ENCODE measurements at regions not wholly inside any gene's neighbourhood (a gene's known extent, or its start where the extent isn't known, plus 50 kb on each side); places are given as distances from the start of the nearest gene placed in this dataset.

DNA sequence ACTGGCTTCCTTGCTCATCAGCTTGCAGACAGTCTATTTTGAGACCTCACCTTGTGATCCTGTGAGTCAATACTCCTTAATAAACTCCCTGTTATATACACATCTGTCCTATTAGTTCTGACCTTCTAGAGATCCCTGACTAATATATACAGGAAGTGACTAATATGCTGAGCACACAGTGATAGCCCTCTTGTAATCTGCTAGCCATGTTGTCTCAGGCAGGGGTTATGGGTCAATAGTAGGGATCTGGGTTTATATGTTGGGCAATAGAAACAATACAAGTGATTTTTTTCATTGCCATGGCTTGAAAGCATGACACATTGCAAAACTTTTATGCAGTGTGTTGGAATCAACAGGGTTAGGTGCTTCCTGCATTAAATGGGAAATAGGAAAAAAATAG is 562.2 kb downstream of the GALC start:
- Mint-ChIP-seq H3K27ac (no peak overlapping the region), H3K9me3 (peaks cover 4% of the 10 kb centered on the region; the same call in 2 of the 3 replicates)

More for the DNA sequence above, 562.2 kb downstream of the GALC start:
- no peaks in the 10 kb centered on the region for H3K9me2 ChIP-seq (ENCODE audit: insufficient read depth)
- H3K27me3 ChIP-seq (ENCODE audit: insufficient read depth): no peaks in the 10 kb centered on the region
- no peaks in the 10 kb centered on the region for H3K79me2 ChIP-seq (replicated peaks; ENCODE audit: insufficient read depth)
- ATAC-seq: no peak
- no peaks in the 10 kb centered on the region for H3K36me3 ChIP-seq (ENCODE audit: insufficient read depth)
- peaks cover 4% of the 10 kb centered on the region; the same call in 1 of the 2 replicates for H3K4me1 ChIP-seq (ENCODE audit: insufficient read depth)
- Mint-ChIP-seq H3K4me1 (peaks cover 7% of the 10 kb centered on the region), H3K4me3 (no peak overlapping the region), H3K36me3 (ENCODE audit: low read depth) (no peaks in the 10 kb centered on the region), H3K27me3 (ENCODE audit: insufficient read depth, low read depth, poor library complexity) (peaks cover 1% of the 10 kb centered on the region)
- H4K20me1 ChIP-seq (replicated peaks; ENCODE audit: insufficient read depth): no peaks in the 10 kb centered on the region
- no peak overlapping the region for H3K27ac ChIP-seq (ENCODE audit: low read depth)
- H3K4me3 ChIP-seq: no peak overlapping the region
- DNase-seq (ENCODE audit: low spot score): no peak
- no peaks in the 10 kb centered on the region for H3F3A ChIP-seq (replicated peaks; ENCODE audit: low read depth)
- no peak overlapping the region for H2AFZ ChIP-seq
- H3K4me2 ChIP-seq: no peak overlapping the region
- TF ChIP-seq EZH2phosphoT487 (IDR thresholded peaks at IDR 0.05; ENCODE audit: unreplicated experiment): no peak
- no peak for TF ChIP-seq STAT1 (IDR thresholded peaks at IDR 0.05; ENCODE audit: unreplicated experiment)
- TF ChIP-seq, protein P1, sequence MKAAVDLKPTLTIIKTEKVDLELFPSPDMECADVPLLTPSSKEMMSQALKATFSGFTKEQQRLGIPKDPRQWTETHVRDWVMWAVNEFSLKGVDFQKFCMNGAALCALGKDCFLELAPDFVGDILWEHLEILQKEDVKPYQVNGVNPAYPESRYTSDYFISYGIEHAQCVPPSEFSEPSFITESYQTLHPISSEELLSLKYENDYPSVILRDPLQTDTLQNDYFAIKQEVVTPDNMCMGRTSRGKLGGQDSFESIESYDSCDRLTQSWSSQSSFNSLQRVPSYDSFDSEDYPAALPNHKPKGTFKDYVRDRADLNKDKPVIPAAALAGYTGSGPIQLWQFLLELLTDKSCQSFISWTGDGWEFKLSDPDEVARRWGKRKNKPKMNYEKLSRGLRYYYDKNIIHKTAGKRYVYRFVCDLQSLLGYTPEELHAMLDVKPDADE (IDR thresholded peaks at IDR 0.05): no peak
- no peak for TF ChIP-seq JUNB (IDR thresholded peaks at IDR 0.05; ENCODE audit: unreplicated experiment)
- TF ChIP-seq EZH2 (IDR thresholded peaks at IDR 0.05; ENCODE audit: low read depth, unreplicated experiment): no peak
- TF ChIP-seq CTCF (conservative IDR thresholded peaks at IDR 0.05; ENCODE audit: low read depth in 2 of 2): no peak
- TF ChIP-seq POLR2AphosphoS5 (IDR thresholded peaks at IDR 0.05; ENCODE audit: low read depth): no peak
- no peak for TF ChIP-seq NANOG (IDR thresholded peaks at IDR 0.05; ENCODE audit: borderline replicate concordance)
- TF ChIP-seq, protein P2, sequence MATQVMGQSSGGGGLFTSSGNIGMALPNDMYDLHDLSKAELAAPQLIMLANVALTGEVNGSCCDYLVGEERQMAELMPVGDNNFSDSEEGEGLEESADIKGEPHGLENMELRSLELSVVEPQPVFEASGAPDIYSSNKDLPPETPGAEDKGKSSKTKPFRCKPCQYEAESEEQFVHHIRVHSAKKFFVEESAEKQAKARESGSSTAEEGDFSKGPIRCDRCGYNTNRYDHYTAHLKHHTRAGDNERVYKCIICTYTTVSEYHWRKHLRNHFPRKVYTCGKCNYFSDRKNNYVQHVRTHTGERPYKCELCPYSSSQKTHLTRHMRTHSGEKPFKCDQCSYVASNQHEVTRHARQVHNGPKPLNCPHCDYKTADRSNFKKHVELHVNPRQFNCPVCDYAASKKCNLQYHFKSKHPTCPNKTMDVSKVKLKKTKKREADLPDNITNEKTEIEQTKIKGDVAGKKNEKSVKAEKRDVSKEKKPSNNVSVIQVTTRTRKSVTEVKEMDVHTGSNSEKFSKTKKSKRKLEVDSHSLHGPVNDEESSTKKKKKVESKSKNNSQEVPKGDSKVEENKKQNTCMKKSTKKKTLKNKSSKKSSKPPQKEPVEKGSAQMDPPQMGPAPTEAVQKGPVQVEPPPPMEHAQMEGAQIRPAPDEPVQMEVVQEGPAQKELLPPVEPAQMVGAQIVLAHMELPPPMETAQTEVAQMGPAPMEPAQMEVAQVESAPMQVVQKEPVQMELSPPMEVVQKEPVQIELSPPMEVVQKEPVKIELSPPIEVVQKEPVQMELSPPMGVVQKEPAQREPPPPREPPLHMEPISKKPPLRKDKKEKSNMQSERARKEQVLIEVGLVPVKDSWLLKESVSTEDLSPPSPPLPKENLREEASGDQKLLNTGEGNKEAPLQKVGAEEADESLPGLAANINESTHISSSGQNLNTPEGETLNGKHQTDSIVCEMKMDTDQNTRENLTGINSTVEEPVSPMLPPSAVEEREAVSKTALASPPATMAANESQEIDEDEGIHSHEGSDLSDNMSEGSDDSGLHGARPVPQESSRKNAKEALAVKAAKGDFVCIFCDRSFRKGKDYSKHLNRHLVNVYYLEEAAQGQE (IDR thresholded peaks at IDR 0.05; ENCODE audit: unreplicated experiment): no peak
- TF ChIP-seq ZNF114 (CRISPR knock-in tag; IDR thresholded peaks at IDR 0.05): no peak
- no peak for TF ChIP-seq ZNF462 (CRISPR knock-in tag; IDR thresholded peaks at IDR 0.05)
- no peak for TF ChIP-seq ZNF331 (CRISPR knock-in tag; IDR thresholded peaks at IDR 0.05; ENCODE audit: low read depth)
- TF ChIP-seq CREB1 (CRISPR knock-in tag; IDR thresholded peaks at IDR 0.05; ENCODE audit: low read depth): no peak

Measured in GM23338 (cell line).